ENCODE measurements at regions not wholly inside any gene's neighbourhood (a gene's known extent, or its start where the extent isn't known, plus 50 kb on each side); places are given as distances from the start of the nearest gene placed in this dataset.

GRCh38 chr5:54841481-54841880, 143.9 kb downstream of the ESM1 start:
- TF ChIP-seq CTCF (IDR thresholded peaks at IDR 0.05), result no peak
- no peak for TF ChIP-seq POLR2AphosphoS5 (IDR thresholded peaks at IDR 0.05)
- TF ChIP-seq POLR2A (IDR thresholded peaks at IDR 0.05), result no peak

All from stomach (tissue), 4 donors.